HG02588 (cell line): ENCODE measurements at regions not wholly inside any gene's neighbourhood (a gene's known extent, or its start where the extent isn't known, plus 50 kb on each side); places are given as distances from the start of the nearest gene placed in this dataset.
"Not testable (repeated sequence)": the region's sequence is repeated elsewhere in the genome, so short reads cannot be mapped to it uniquely, and the experiment has no call there.

ENCODE experiments used
- ATAC-seq: cut with Tn5 transposase; IDR thresholded peaks from one replicate; pipeline ENCODE4 v1.9.1; 2021; ENCODE audit warnings: mild to moderate bottlenecking, moderate library complexity; ENCODE audit not compliant: unreplicated experiment

DNA sequence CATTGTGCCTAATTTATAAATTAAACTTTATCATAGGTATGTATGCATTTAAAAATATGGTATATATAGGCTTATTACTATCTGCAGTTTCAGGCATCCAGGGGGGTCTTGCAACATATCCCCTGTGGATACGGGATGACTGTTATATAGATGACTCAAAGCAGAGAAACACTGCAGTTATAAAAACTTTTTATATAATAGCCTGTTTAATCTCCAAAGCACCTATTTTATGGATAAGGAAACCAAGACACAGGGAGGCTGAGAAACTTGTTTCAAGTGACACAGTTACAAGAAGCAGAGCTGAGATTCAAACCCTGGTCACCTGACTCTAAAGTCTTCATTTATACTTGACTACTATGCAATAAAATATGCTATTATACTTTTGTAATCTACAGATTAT, 897.7 kb downstream of the KCNA4 start:
- no peak for ATAC-seq

- no peak for ATAC-seq
These were observed 915.9 kb downstream of the KCNA4 start for GRCh38 chr11:29100967-29101366.

GRCh38 chr11:29095821-29096220, 921.0 kb downstream of the KCNA4 start:
- no peak for ATAC-seq

DNA sequence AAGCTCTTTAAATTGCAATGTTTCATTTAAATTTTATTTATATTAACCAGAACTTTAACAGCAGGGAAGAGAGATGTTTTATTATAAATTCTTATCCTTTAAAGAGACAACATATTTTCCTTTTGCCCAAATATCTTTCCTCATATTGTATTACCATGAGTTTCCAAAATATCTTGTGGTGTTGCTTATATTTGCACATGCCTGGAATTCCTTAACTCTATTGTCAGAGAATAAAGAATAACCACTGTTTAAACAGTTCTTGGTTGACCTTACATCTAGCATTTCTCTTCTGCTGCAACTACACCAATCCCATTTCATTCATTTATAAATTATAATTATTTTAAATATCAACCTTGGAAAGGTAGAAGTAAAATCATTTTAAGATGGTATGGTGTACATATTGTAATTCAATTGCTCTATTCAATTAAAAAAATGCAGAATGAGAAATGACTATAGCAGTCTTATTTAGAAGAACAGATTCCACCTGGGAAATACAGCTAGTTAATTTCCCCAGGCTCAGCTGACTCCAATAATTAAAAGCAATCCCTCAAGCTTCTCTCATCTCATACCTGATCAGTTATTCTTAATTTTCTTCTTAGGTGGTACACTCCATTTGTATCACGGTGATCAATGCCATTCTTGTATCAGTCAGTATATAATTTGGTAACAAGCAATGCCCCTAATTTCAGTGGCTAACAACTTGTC, 923.3 kb downstream of the KCNA4 start:
- ATAC-seq: no peak

DNA sequence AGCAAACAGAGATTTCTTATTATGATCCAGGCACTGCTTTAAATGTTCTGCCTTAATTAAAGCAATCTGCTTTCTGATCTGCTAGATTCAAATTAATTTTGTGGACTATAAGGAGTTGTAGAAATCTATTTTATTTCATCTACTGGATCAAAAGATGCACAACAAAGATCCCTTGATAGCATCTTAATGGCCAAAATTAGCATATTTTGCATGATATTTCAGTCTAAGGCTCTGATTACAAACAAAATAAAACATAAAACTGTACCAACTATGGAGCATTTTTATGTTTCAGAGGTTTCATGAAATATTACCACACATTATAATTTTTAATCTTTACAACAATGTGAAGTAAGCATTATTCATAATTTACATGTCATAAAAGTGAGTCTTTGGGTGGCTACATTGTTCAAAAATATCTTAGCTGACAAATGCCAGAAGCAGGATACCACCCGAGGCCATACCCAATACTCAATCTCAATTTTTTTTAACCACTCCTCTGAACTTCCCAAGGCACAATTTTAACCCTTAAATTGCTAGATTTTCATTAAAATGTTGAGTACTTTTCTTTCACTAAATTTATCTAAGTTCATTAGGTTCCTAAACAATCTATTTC, 929.5 kb downstream of the KCNA4 start:
- ATAC-seq: no peak

- no peak for ATAC-seq
These were observed 941.1 kb downstream of the KCNA4 start for GRCh38 chr11:29075726-29076125.

DNA sequence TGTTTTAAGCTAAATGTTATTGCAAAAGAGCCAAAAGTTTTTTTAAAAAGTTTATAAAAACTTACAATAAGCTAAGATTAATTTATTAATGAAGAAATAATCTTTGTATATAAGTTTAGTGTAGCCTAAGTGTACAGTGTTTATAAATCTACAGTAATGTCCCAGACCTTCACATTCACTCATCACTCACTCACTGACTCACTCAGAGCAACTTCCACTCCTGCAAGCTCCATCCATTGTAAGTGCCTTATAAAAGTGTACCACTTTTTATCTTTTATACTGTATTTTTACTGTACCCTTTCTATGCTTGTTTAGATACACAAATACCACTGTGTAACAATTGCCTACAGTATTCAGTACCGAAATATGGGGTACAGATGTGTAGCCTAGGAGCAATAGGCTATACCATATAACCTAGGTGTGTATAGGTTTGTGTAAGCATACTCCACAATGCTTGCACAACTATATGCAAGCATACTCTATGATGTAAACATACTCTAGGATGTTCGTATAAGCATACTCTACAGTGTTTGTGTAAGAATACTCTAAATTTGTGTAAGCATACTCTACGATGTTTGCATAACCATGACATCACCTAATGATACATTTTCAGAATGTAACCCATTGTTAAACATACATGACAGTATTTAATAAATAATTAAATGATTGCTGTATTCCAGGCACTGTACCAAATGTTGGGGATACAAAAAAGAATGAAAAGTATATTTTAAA, 953.0 kb downstream of the KCNA4 start:
- no peak for ATAC-seq

GRCh38 chr11:29061452-29061851, 953.3 kb downstream of the METTL15 start:
- no peak for ATAC-seq

GRCh38 chr11:29056487-29056886, 948.3 kb downstream of the METTL15 start:
- not testable (repeated sequence) for ATAC-seq

DNA sequence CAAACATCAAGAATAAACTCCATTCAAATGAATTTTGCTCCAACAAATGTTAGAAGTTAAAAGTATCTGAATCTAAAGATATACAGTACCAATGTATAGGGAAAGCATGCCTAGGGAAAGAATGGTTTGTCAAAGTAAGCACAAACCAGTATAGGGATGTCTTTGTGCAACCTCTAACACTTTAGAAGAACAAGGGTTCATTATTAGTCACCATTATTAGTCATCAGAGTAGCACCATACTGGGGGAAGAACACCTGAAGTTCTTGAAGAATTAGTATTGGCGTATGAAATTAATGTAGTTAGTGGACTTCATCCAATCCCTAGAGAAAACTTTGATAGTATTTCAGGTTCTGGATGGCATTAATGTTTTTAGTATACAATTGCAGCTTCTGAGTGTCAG, 943.7 kb downstream of the METTL15 start:
- no peak for ATAC-seq

DNA sequence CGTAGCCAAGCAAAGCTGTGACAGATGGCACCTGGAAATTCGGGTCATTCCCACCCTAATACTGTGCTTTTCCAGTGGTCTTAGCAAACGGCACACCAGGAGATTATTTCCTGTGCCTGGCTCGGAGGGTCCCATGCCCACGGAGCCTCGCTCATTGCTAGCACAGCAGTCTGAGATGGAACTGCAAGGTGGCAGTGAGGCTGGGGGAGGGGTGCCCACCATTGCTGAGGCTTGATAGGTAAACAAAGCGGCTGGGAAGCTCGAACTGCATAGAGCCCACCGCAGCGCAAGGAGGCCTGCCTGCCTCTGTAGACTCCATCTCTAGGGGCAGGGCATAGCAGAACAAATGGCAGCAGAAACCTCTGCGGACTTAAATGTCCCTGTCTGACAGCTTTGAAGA, 942.8 kb downstream of the METTL15 start:
- ATAC-seq: not testable (repeated sequence)

- ATAC-seq: no peak
These were observed 932.3 kb downstream of the METTL15 start for GRCh38 chr11:29040489-29040888.

DNA sequence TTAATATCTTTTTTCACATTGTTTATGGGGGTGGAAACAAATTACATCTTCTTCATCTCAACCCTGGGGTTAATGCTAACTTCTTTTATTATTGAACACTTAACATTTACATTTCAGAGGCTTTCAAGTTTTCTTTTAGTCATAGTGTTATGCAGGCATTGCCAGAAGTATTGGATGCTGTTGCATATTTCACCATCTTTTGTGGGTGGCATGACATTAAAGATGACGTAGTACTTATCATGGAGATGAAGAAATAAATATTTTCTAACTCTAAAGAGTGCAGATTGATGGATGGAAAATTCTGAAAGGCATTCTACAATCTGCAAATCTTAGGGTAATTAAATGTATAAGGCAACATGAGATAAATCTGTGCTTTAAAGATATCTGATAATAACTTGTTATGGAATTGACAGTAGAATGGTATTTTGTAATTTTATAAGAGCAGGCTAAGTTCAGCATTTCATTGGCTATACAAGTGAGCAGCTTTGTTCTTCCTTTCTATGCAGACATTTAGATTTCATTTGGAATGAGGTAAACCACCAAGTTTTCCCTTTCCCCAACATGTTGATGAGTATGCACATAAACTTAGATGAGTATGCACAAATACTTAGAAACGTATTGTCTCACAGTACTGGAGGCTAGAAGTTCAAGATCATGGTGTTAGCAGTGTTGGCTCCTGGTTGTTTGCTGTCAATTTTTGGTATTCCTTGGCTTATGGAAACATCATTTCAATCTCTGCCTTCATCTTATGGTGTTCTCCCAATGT, 924.4 kb downstream of the METTL15 start:
- no peak for ATAC-seq

DNA sequence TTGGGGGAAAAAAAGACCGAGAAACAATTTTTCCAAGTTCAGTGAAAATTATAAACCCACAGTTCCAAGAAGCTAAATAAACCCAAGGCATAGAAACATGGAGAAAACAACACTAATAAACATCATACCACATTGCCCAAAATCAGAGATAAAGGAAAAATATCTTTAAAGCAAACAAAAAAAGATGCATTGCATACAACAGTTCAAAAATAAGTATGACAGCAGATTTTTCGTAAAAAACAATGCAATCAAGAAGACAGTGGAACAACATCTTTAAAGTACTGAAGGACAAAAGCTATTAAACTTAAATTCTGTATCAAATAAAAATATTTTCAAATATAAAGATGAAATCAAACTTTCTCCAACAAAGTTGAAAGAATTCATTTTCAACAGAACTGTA, 921.3 kb downstream of the METTL15 start:
- no peak for ATAC-seq

- no peak for ATAC-seq
These were observed 919.2 kb downstream of the METTL15 start for GRCh38 chr11:29027436-29027835.

DNA sequence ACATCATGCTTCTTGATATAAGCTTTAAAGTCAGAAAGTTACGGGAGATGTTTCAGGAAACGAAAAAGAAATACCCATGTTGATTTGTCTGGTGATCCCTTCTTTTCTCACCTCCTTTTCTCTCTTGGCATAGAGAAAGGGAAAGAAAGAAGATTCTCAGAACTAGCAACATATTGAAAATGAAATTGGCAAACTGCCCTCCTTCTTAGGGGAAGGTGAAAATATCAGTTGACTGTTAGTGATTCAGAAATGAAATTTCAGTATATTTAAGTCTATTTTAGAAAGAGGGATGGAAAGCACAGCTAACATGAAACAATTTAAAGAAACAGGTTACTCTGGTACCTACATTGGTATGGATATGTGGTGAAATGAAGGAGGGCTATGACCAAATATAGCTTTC, 918.1 kb downstream of the METTL15 start:
- ATAC-seq: no peak

- ATAC-seq: no peak
These were observed 916.8 kb downstream of the METTL15 start for GRCh38 chr11:29025001-29025400.

GRCh38 chr11:29024386-29024785, 916.2 kb downstream of the METTL15 start:
- ATAC-seq: no peak

- no peak for ATAC-seq
These were observed 915.6 kb downstream of the METTL15 start for GRCh38 chr11:29023761-29024160.

- no peak for ATAC-seq
These were observed 914.5 kb downstream of the METTL15 start for GRCh38 chr11:29022676-29023075.

DNA sequence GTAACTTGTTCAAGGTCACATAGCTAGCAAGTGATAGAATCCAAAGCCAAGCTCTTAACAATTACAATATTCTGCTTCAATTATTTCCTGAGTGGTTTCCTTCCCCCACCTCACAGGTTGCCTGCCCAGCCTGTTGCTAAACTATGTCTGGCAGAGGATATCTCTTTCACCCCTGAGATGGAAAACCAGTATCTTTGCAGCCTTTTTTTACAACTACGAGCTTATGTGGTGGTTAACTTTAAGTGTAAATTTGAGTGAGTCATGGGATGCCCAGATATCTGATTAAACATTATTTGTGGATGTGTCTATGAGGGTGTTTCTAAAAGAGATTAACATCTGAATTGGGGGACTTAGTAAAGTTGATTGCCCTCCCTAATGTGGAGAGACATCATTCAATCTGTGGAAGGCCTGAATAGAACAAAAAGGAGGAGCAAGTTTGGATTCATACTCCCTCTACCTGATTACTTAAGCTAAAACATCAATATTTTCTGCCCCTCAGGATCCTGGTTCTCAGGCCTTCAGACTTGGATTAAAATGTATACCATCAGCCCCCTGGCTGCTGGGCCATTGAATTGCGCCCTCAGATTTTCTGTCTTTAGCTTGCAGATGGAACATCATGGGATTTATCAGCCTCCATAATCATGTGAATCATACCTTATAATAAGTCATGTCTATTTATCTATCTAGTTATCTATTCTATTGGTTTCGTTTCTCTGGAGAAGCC, 911.9 kb downstream of the METTL15 start:
- ATAC-seq: no peak
